ENCODE measurements at regions not wholly inside any gene's neighbourhood (a gene's known extent, or its start where the extent isn't known, plus 50 kb on each side); places are given as distances from the start of the nearest gene placed in this dataset.

GRCh38 chr7:119748251-119748860 is 524.6 kb upstream of the KCND2 start:
- Histone ChIP-seq H3K4me1 (ENCODE audit: control insufficient read depth in 4 of 4, insufficient read depth in 4 of 4, low read length in 3 of 4) (no peaks in the 10 kb centered on the region), H3K9ac (ENCODE audit: low read depth in 1 of 2, low read length in 2 of 2) (no peak overlapping the region), H3K27ac (ENCODE audit: low read depth in 1 of 2, low read length in 2 of 2) (no peak overlapping the region), H3K9me3 (ENCODE audit: control insufficient read depth in 4 of 4, low read length in 3 of 4) (no peaks in the 10 kb centered on the region), H3K36me3 (ENCODE audit: control insufficient read depth in 4 of 4, insufficient read depth in 3 of 4, low read depth in 1 of 4, low read length in 3 of 4) (no peaks in the 10 kb centered on the region), H3K27me3 (ENCODE audit: control insufficient read depth in 4 of 4, insufficient read depth in 4 of 4, low read length in 3 of 4) (no peaks in the 10 kb centered on the region), H3K4me3 (ENCODE audit: low read depth in 1 of 3, low read length in 3 of 3) (no peak overlapping the region)
- DNase-seq (ENCODE audit: low spot score) = no peak
- TF ChIP-seq GABPA (IDR thresholded peaks at IDR 0.05 in 1 of 2, conservative IDR thresholded peaks at IDR 0.05 in 1 of 2) = no peak
- no peak for TF ChIP-seq RAD21 (IDR thresholded peaks at IDR 0.05)
- WGBS = 65% methylated on average over 1 of the region's 1 CpG

- Histone ChIP-seq H3K9me3 (ENCODE audit: control insufficient read depth in 4 of 4, low read length in 3 of 4) (no peaks in the 10 kb centered on the region), H3K36me3 (ENCODE audit: control insufficient read depth in 4 of 4, insufficient read depth in 3 of 4, low read depth in 1 of 4, low read length in 3 of 4) (no peaks in the 10 kb centered on the region), H3K4me3 (ENCODE audit: low read depth in 1 of 3, low read length in 3 of 3) (no peak overlapping the region), H3K4me1 (ENCODE audit: control insufficient read depth in 4 of 4, insufficient read depth in 4 of 4, low read length in 3 of 4) (no peaks in the 10 kb centered on the region), H3K27ac (ENCODE audit: low read depth in 1 of 2, low read length in 2 of 2) (no peak overlapping the region), H3K27me3 (ENCODE audit: control insufficient read depth in 4 of 4, insufficient read depth in 4 of 4, low read length in 3 of 4) (no peaks in the 10 kb centered on the region), H3K9ac (ENCODE audit: low read depth in 1 of 2, low read length in 2 of 2) (no peak overlapping the region)
- no peak for DNase-seq (ENCODE audit: low spot score)
- TF ChIP-seq ZBTB33 (IDR thresholded peaks at IDR 0.05) (no peak), FOXA2 (IDR thresholded peaks at IDR 0.05) (no peak), REST (IDR thresholded peaks at IDR 0.05) (no peak), TAF1 (conservative IDR thresholded peaks at IDR 0.05) (no peak), JUND (IDR thresholded peaks at IDR 0.05) (no peak), YY1 (IDR thresholded peaks at IDR 0.05) (no peak), GABPA (IDR thresholded peaks at IDR 0.05 in 1 of 2, conservative IDR thresholded peaks at IDR 0.05 in 1 of 2) (no peak), FOXA1 (IDR thresholded peaks at IDR 0.05) (no peak), RAD21 (IDR thresholded peaks at IDR 0.05) (no peak), HNF4G (IDR thresholded peaks at IDR 0.05) (no peak), SP1 (IDR thresholded peaks at IDR 0.05) (no peak)
- WGBS = 63% methylated on average over 2 of the region's 2 CpGs
Measured at GRCh38 chr7:119748991-119749390, 524.0 kb upstream of the KCND2 start.

- Histone ChIP-seq H3K9me3 (ENCODE audit: control insufficient read depth in 4 of 4, low read length in 3 of 4) (no peaks in the 10 kb centered on the region), H3K4me3 (ENCODE audit: low read depth in 1 of 3, low read length in 3 of 3) (no peak overlapping the region), H3K27me3 (ENCODE audit: control insufficient read depth in 4 of 4, insufficient read depth in 4 of 4, low read length in 3 of 4) (no peaks in the 10 kb centered on the region), H3K27ac (ENCODE audit: low read depth in 1 of 2, low read length in 2 of 2) (no peak overlapping the region), H3K9ac (ENCODE audit: low read depth in 1 of 2, low read length in 2 of 2) (no peak overlapping the region), H3K4me1 (ENCODE audit: control insufficient read depth in 4 of 4, insufficient read depth in 4 of 4, low read length in 3 of 4) (no peaks in the 10 kb centered on the region), H3K36me3 (ENCODE audit: control insufficient read depth in 4 of 4, insufficient read depth in 3 of 4, low read depth in 1 of 4, low read length in 3 of 4) (no peaks in the 10 kb centered on the region)
- no peak for TF ChIP-seq RAD21 (IDR thresholded peaks at IDR 0.05)
- TF ChIP-seq YY1 (IDR thresholded peaks at IDR 0.05) = no peak
- TF ChIP-seq MAX (IDR thresholded peaks at IDR 0.05) = no peak
- no peak for TF ChIP-seq NR2F2 (IDR thresholded peaks at IDR 0.05)
- TF ChIP-seq REST (IDR thresholded peaks at IDR 0.05) = no peak
- TF ChIP-seq RXRA (IDR thresholded peaks at IDR 0.05) = no peak
- DNase-seq (ENCODE audit: low spot score) = no peak
Measured at GRCh38 chr7:119756687-119757086, 516.3 kb upstream of the KCND2 start.

All from liver (tissue), 7 donors.